Activated CD8-positive, alpha-beta memory T cell treated with anti-CD3 and anti-CD28 coated beads for 48 hours (primary cell): ENCODE measurements at regions not wholly inside any gene's neighbourhood (a gene's known extent, or its start where the extent isn't known, plus 50 kb on each side); places are given as distances from the start of the nearest gene placed in this dataset.
"Not testable (repeated sequence)": the region's sequence is repeated elsewhere in the genome, so short reads cannot be mapped to it uniquely, and the experiment has no call there.

Source experiments
- DNase-seq, 3 experiments: peaks; one replicate each; pipeline ENCODE4 v3.0.0-alpha.2; 2020; ENCODE audit warnings: low read depth in 2 of 3, low spot score in 2 of 3

GRCh38 chr16:87115646-87116045 is 201.5 kb downstream of the C16orf95 start:
- DNase-seq = no peak

- no peak for DNase-seq
These were observed 199.3 kb downstream of the C16orf95 start for GRCh38 chr16:87117936-87118335.

GRCh38 chr16:87119168-87119567 is 198.0 kb downstream of the C16orf95 start:
- no peak for DNase-seq

GRCh38 chr16:87119748-87120147 is 197.4 kb downstream of the C16orf95 start:
- no peak for DNase-seq

GRCh38 chr16:87121816-87122215 is 195.4 kb downstream of the C16orf95 start:
- no peak for DNase-seq

- DNase-seq = no peak
These were observed 193.7 kb downstream of the C16orf95 start for GRCh38 chr16:87123356-87124001.

GRCh38 chr16:87124405-87124804 is 192.8 kb downstream of the C16orf95 start:
- DNase-seq = not testable (repeated sequence)

GRCh38 chr16:87125206-87126155 is 191.7 kb downstream of the C16orf95 start:
- DNase-seq = no peak

GRCh38 chr16:87126403-87127025 is 190.7 kb downstream of the C16orf95 start:
- DNase-seq = no peak

- no peak for DNase-seq
These were observed 190.0 kb downstream of the C16orf95 start for GRCh38 chr16:87127061-87127765.

- DNase-seq = no peak
These were observed 189.4 kb downstream of the C16orf95 start for GRCh38 chr16:87127766-87128147.

GRCh38 chr16:87129771-87130170 is 187.4 kb downstream of the C16orf95 start:
- no peak for DNase-seq

- no peak for DNase-seq
These were observed 185.9 kb downstream of the C16orf95 start for GRCh38 chr16:87131061-87131995.

- DNase-seq = no peak
These were observed 185.2 kb downstream of the C16orf95 start for GRCh38 chr16:87131996-87132345.

GRCh38 chr16:87132361-87133014 is 184.7 kb downstream of the C16orf95 start:
- no peak for DNase-seq

GRCh38 chr16:87133112-87133850 is 183.9 kb downstream of the C16orf95 start:
- no peak for DNase-seq

GRCh38 chr16:87133966-87134627 is 183.1 kb downstream of the C16orf95 start:
- DNase-seq = no peak

GRCh38 chr16:87134628-87134995 is 182.6 kb downstream of the C16orf95 start:
- no peak for DNase-seq
